K562 (cell line): ENCODE measurements at regions not wholly inside any gene's neighbourhood (a gene's known extent, or its start where the extent isn't known, plus 50 kb on each side); places are given as distances from the start of the nearest gene placed in this dataset.

Source experiments
- ATAC-seq: fragments of 200-7000 bp; cut with Tn5 transposase; 3 replicates; pipeline ENCODE4 v1.9.1; 2020; ENCODE audit warnings: moderate library complexity
- BruUV-seq: library from RNA; stranded (reverse); fragments of 400-500 nt; replicated peaks from 2 replicates; lab custom pipeline; 2021; lab: Mats Ljungman, UMichigan
- CTCF ChIA-PET: fragments of 300-600 bp; formaldehyde crosslinking; extraction: SDS; loops from one replicate; lab custom pipeline; 2021; ENCODE audit warnings: low intra/inter-chr PET ratio; lab: Yijun Ruan, JAX
- POLR2A ChIA-PET: fragments of 300-600, 350-650 bp; sonication (Branson Sonifier 250); formaldehyde crosslinking; extraction: SDS; loops from one replicate; lab custom pipeline; 2021; ENCODE audit warnings: antibody characterized with exemption, inconsistent platforms; lab: Yijun Ruan, JAX
- DNase-seq, 4 experiments: peaks; one replicate each; pipeline versions ENCODE4 v3.0.0 to v3.0.0-alpha.2; 2011 to 2018; ENCODE audit warnings: low spot score in 3 of 4, mixed read lengths in 3 of 4; ENCODE audit errors: extremely low read depth in 1 of 4
- FAIRE-seq: peaks from 2 replicates; lab custom pipeline; 2011; peaks lifted over from hg19 to GRCh38; lab: Jason Lieb, UNC
- H2AFZ ChIP-seq: 2 replicates; pipeline ENCODE4 v1.6.0; 2011; ENCODE audit warnings: low read depth, low read length, control low read depth, inconsistent platforms
- H3K27ac ChIP-seq: fragments of 200-600 bp; 3 replicates; pipeline ENCODE4 v1.8.0; 2011; ENCODE audit warnings: low read depth, mild to moderate bottlenecking, control low read depth, inconsistent platforms, low read length, moderate library complexity, mixed read lengths; ENCODE audit errors: extremely low read depth
- H3K27me3 ChIP-seq, 2 experiments: fragments of 300-600 bp in 1 of 2; 2 replicates in 1 of 2; 3 replicates in 1 of 2; pipeline versions ENCODE4 v1.6.0 to v1.8.0; 2011; ENCODE audit warnings: inconsistent platforms in 2 of 2, low read length in 2 of 2, mild to moderate bottlenecking in 1 of 2, mixed read lengths in 1 of 2, moderate library complexity in 1 of 2; ENCODE audit not compliant: control insufficient read depth in 2 of 2, insufficient read depth in 2 of 2
- H3K36me3 ChIP-seq: fragments of 300-600 bp; 3 replicates; pipeline ENCODE4 v1.8.0; 2011; ENCODE audit warnings: mild to moderate bottlenecking, low read length, inconsistent platforms; ENCODE audit not compliant: control insufficient read depth, insufficient read depth
- H3K4me1 ChIP-seq, 2 experiments: fragments of 200-600 bp in 1 of 2; replicated peaks in 1 of 2; 2 replicates in 1 of 2; 3 replicates in 1 of 2; pipeline versions ENCODE4 v1.5.1 to v1.8.0; 2011; ENCODE audit warnings: inconsistent platforms in 2 of 2, low read length in 2 of 2, mild to moderate bottlenecking in 1 of 2, mixed read lengths in 1 of 2, moderate library complexity in 1 of 2; ENCODE audit not compliant: control insufficient read depth in 2 of 2, insufficient read depth in 2 of 2
- H3K4me2 ChIP-seq: 2 replicates; pipeline ENCODE4 v1.6.1; 2011; ENCODE audit warnings: low read length, control low read depth, inconsistent platforms, mixed read lengths; ENCODE audit not compliant: insufficient read depth
- H3K4me3 ChIP-seq: fragments of 200-600 bp; sonication (generic), shearing (Covaris generic); 2 replicates; pipeline ENCODE4 v1.5.1; 2016; ENCODE audit warnings: control low read depth, inconsistent platforms
- H3K79me2 ChIP-seq: fragments of 200-600 bp; 3 replicates; pipeline ENCODE4 v1.8.0; 2011; ENCODE audit warnings: low read length, inconsistent platforms; ENCODE audit not compliant: control insufficient read depth, insufficient read depth
- H3K9ac ChIP-seq, 2 experiments: 2 replicates each; pipeline versions ENCODE4 v1.6.0 to v1.6.1; 2011; ENCODE audit warnings: low read depth in 2 of 2, low read length in 2 of 2, control low read depth in 1 of 2, inconsistent platforms in 1 of 2, mild to moderate bottlenecking in 1 of 2, mixed read lengths in 1 of 2; ENCODE audit not compliant: insufficient read depth in 1 of 2
- H3K9me1 ChIP-seq: one replicate; pipeline ENCODE4 v1.6.0; 2011; ENCODE audit warnings: inconsistent platforms, mild to moderate bottlenecking, low read length, moderate library complexity; ENCODE audit not compliant: control insufficient read depth, insufficient read depth
- H3K9me3 ChIP-seq: replicated peaks from 2 replicates; pipeline ENCODE4 v1.5.1; 2011; ENCODE audit warnings: low read depth, low read length, inconsistent platforms; ENCODE audit not compliant: control insufficient read depth, insufficient read depth
- H4K20me1 ChIP-seq: replicated peaks from 2 replicates; pipeline ENCODE4 v1.6.1; 2011; ENCODE audit warnings: low read length, inconsistent platforms, mixed read lengths; ENCODE audit not compliant: control insufficient read depth, insufficient read depth
- FOXO4 ChIP-seq: fragments of 450-650 bp; formaldehyde crosslinking; IDR thresholded peaks from 2 replicates; pipeline ENCODE4 v1.4.0; 2020; ENCODE audit warnings: mild to moderate bottlenecking, moderate library complexity
- NFIC ChIP-seq: fragments of 450-650 bp; IDR thresholded peaks from 2 replicates; pipeline ENCODE4 v1.6.1; 2017; ENCODE audit warnings: mild to moderate bottlenecking, inconsistent platforms
- WGBS: fragments of 100-300 bp; shearing (Covaris generic); methylation state at CpG from one replicate; pipeline ENCODE4 v1.1.6; 2016; ENCODE audit warnings: low coverage, mixed read lengths; ENCODE audit not compliant: insufficient coverage; ENCODE audit errors: missing lambda C conversion rate; 5-methylcytosine and 5-hydroxymethylcytosine counted together
- in situ Hi-C: fragments of 300-500 bp; cut with MboI; formaldehyde crosslinking; loops from 4 replicates; pipeline ENCODE4 v1.15.0; 2018; ENCODE audit warnings: inconsistent platforms, mixed read lengths
- intact Hi-C: fragments of 100-400 bp; cut with micrococcal nuclease; formaldehyde crosslinking; loops from 2 replicates; pipeline ENCODE4 v1.14.2; 2022

DNA sequence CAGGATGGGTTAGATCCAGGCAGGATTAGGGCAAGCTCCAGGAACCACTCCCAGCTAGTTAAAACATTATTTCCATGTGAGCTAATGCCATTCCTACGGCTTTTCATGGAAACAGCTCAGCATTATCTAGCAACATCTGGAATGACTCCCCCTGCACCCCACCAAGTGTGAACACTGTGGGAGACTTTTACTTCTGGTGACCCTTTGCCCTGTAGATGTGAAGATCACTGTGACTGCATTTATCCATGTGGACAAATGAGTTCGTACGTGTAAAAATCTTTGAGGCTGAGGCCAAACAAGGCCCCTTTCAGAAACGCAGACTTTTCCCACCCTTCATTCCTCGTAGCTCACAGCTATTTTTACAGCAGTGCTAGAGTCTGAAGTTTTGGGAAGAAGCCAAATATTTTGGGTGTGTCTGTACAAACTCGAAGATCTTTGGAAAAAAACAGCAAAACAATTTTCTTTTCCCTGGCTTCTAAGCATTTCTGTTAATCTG is 221.8 kb upstream of the SOX4 start:
- POLR2A ChIA-PET = interaction anchor here (0.6 to 0.8 kb wide), 2 partner anchors 21 to 24 kb away, joined by 3 read pairs; no protein-coding TSS in a partner anchor
- H3K4me1 ChIP-seq = no peaks in the 10 kb centered on the region
- no peaks in the 10 kb centered on the region for H3K36me3 ChIP-seq
- TF ChIP-seq FOXO4 (CRISPR knock-in tag) = no peak
- TF ChIP-seq NFIC = 0 out of 2 replicates have a peak, but pooled peaks have one; percentile 8
- no peak overlapping the region for H2AFZ ChIP-seq
- H3K79me2 ChIP-seq = no peaks in the 10 kb centered on the region
- H3K4me2 ChIP-seq = no peak overlapping the region
- DNase-seq (no peak), FAIRE-seq (peak; percentile 15), ATAC-seq (no peak)
- no peak overlapping the region for H3K9ac ChIP-seq
- in situ Hi-C loops = no loop called here
- H3K9me1 ChIP-seq = no peaks in the 10 kb centered on the region
- H4K20me1 ChIP-seq = no peaks in the 10 kb centered on the region; the same call in 1 of the 2 replicates
- BruUV-seq = no TSS peak
- H3K27me3 ChIP-seq = peaks cover 26 to 35% of the 10 kb centered on the region in 2 experiments; a peak in 4 of 5 replicates
- 0% methylated on average over 6 of the region's 6 CpGs for WGBS
- no peak overlapping the region for H3K27ac ChIP-seq
- CTCF ChIA-PET = no interaction called here
- no peaks in the 10 kb centered on the region for H3K9me3 ChIP-seq
- H3K4me3 ChIP-seq = no peak overlapping the region
- intact Hi-C loops = no loop called here
